ENCODE measurements at regions not wholly inside any gene's neighbourhood (a gene's known extent, or its start where the extent isn't known, plus 50 kb on each side); places are given as distances from the start of the nearest gene placed in this dataset.
"Not testable (repeated sequence)": the region's sequence is repeated elsewhere in the genome, so short reads cannot be mapped to it uniquely, and the experiment has no call there.

DNA sequence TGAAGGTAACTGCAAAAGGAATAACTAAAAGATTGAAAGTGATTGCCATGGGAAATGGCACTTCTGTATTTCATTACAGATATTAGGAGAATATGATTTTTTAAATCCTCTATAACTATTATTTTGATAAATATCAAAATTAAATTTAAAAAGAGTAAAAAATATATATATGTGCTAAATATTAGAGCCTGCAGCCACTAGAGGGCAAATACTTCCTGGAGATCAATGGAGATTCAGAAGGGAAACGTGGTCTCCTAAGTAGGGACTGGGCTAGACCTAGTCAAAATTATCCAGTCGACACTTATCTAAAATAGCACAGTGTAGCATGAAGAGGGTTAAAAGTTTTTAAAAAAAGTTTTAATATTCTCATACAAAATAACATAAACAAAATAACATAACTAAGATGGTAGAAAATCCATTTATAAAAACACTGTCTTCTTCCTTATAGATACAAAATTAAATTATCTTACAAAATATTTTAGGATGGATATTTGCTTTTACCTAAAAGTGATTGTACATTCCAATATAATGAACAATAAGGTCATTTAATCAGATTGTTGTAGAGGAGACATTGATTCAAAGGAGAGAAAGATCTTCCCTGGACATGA, 434.3 kb downstream of the MDFIC start:
- DNase-seq (ENCODE audit: low read depth), result no peak

DNA sequence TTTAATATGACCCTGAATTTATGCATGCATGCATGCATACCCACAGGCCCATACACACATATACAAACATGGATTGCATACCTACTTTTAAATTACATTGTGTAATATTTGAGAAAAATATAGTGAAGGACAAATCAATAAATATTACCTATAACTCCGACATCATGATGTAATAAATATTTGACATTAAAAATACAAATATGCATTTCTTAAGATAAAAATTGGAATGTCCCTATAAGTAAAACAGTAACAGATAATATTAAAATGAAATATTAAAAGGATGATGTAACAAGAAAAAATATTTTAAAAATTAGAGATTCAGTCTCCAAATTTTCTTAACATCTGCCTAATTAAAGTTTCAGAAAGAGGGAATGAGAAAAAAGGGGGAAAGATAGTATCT, 433.0 kb downstream of the MDFIC start:
- in situ Hi-C loops (cut with HindIII; ENCODE audit: low pct_unique_long_range_greater_than_20kb, low sequenced_read_pairs), result no loop called here
- no peak for DNase-seq (ENCODE audit: low read depth)

More for the DNA sequence above, 434.3 kb downstream of the MDFIC start:
- in situ Hi-C loops (cut with HindIII; ENCODE audit: low pct_unique_long_range_greater_than_20kb, low sequenced_read_pairs), result no loop called here

DNA sequence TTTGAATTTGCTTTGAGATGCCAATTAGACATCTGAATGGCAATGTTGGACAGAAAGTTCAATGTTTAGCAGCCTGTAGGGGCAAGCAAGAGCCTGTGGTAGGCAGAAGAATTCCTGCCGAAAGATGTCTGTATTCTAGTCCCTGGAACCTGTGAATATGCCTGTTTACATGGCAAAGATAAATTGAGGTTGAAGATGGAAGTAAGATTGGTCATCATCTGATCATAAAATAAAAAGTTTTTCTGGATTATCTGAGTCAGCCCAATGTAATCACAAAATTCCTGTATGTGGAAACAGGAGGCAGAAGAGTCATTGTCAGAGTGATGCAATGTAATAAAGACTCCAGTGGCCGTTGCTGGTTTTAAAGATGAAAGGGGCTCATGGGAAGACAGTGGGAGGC, 430.5 kb downstream of the MDFIC start:
- in situ Hi-C loops (cut with HindIII; ENCODE audit: low pct_unique_long_range_greater_than_20kb, low sequenced_read_pairs), result no loop called here
- DNase-seq (ENCODE audit: low read depth), result no peak

DNA sequence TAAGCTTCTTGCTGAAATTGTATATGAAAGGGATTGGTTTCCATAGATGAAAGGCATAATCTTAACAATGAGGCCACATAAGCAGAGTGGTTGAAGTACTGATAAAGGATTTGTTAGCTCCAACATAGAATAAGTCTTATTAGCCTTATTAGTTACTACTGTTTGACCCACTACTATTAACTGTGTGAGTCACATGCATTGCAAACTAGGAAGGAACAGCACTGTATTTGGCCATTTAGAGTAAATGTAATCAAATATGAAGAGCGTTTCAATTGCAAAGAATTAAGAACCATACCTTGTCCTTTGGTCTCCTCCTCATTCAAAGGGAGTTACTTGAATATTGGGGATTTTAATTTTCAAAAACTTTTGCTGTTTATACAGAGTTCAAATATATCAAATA, 428.9 kb downstream of the MDFIC start:
- DNase-seq (ENCODE audit: low read depth), result no peak
- in situ Hi-C loops (cut with HindIII; ENCODE audit: low pct_unique_long_range_greater_than_20kb, low sequenced_read_pairs), result no loop called here

DNA sequence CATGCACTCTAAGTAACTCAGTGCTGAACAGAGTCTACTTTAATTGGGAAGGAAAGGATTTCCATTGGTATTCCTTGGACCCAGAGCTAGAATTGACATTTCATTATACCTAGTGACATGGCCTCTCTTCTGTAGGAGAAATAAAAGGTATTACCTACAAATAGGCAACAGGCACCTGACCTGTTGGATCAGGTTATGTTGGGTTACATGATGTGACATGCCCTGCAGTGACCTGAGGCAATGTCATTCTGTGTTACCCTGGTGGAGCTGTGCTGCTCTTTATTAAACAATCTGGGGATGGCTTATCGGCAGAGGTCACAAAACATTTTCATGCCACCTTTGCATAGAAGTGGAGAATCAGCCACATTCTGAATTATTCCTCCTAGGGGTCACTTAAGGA, 427.7 kb downstream of the MDFIC start:
- in situ Hi-C loops (cut with HindIII; ENCODE audit: low pct_unique_long_range_greater_than_20kb, low sequenced_read_pairs), result no loop called here

DNA sequence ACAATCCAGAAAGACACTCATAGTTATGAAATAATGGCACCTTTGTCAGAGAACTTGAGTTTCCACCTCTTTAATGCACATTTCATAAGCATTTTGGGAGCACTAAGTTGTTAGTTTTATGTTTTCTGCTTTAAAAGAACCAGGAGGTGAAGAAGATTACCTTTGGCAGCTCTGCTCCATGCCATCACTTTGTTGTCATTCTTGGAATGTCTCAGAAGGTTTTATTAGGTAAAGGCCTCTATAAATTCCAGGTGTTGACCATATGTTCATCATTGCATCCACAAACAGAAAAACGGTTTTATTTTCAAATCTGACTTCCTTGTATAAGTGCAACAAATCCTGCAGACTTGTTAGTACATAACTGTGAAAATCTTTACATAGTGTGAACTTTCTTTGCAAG, 424.8 kb downstream of the MDFIC start:
- no peak for DNase-seq (ENCODE audit: low read depth)
- in situ Hi-C loops (cut with HindIII; ENCODE audit: low pct_unique_long_range_greater_than_20kb, low sequenced_read_pairs), result no loop called here

More for the DNA sequence above, 427.7 kb downstream of the MDFIC start:
- no peak for DNase-seq (ENCODE audit: low read depth)

DNA sequence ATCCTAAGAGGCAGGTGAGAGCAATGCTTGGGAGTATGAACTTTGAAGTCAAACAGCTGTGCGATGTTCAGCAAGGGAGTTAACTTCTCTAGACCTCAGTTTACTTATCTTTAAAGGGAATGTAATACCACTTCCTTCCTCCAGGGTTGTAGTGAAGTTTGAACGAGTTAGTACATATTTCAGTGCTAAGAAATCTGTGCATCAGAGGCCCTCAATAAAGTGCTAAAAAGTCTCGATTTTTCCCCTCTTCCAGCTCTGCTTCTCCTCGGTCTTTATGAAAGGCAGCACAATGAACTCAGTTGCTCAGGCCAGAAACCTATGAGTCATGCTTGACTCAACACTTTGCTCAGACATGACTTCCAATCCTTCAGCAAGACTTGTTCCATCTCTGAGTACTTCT, 418.9 kb downstream of the MDFIC start:
- DNase-seq (ENCODE audit: low read depth), result peak; percentile 27
- in situ Hi-C loops (cut with HindIII; ENCODE audit: low pct_unique_long_range_greater_than_20kb, low sequenced_read_pairs), result no loop called here

DNA sequence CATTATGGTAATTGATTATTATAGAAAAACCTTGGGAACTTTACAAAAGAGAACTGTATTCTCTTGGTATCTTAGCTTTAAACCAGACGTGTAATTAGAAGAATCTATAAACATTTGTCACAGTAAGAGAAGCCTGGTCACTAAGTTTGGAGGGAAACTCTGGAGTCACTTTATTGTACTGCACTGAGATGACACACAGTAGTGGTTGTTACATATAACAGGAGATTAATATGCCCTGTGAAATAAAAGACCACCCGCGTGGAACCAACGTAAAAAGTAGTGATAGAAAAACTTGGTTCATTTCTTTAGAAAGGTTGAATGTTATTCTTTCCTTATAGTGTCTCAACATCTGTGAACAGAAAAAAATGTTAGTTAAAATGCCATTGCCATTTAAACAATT, 416.1 kb downstream of the MDFIC start:
- in situ Hi-C loops (cut with HindIII; ENCODE audit: low pct_unique_long_range_greater_than_20kb, low sequenced_read_pairs), result no loop called here

DNA sequence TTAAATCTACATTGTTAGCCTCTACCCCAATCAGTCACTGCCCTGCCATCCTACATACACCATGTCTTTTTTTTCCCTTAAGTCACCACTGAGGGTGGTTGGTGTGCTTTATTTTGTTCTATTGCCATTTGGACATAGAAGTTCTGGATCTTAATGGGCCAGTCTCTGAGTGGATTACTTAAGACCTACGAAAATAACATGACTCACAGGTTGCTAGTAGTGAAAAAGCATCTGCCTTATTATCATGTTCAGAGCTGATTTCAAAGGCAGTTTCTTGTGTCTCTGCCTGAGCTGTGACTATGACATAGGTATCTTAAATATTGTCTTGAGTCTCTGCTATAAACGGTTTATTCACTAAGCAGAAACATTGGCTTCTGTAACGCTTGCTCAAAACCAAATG, 410.8 kb downstream of the MDFIC start:
- DNase-seq (ENCODE audit: low read depth), result no peak

More for the DNA sequence above, 416.1 kb downstream of the MDFIC start:
- no peak for DNase-seq (ENCODE audit: low read depth)

DNA sequence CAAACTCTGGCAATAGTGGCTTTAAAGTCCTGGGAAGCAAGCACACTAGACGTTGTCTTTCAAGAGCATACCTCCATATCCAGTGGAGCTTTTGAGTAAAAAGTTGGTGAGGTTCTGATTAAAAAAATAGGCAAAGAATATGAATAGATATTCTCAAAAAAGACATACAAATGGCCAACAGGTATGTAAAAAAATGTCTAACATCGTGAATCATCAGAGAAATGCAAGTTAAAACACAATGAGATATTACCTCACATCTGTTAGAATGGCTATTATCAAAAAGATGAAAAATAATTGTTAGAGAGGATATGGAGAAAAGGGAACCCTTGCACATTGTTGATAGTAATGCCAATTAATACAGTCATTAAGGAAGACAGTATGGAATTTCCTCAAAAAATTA, 407.1 kb downstream of the MDFIC start:
- in situ Hi-C loops (cut with HindIII; ENCODE audit: low pct_unique_long_range_greater_than_20kb, low sequenced_read_pairs), result no loop called here
- DNase-seq (ENCODE audit: low read depth), result no peak

More for the DNA sequence above, 410.8 kb downstream of the MDFIC start:
- in situ Hi-C loops (cut with HindIII; ENCODE audit: low pct_unique_long_range_greater_than_20kb, low sequenced_read_pairs), result no loop called here

DNA sequence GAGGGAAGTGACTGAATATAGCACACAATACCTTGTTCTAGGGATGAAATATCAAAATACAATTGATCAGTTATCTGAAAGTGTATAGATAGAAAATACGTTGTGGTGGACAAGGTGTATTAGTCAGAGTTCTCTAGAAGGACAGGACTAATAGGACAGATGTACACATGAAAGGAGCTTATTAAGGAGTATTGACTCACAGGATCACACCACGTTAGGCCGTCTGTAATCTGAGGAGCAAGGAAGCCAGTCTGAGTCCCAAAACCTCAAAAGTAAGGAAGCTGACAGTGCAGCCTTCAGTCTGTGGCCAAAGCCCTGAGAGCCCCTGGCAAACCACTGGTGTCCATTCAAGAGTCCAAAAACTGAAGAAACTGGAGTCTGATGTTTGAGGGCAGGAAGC, 406.1 kb downstream of the MDFIC start:
- in situ Hi-C loops (cut with HindIII; ENCODE audit: low pct_unique_long_range_greater_than_20kb, low sequenced_read_pairs), result no loop called here
- DNase-seq (ENCODE audit: low read depth), result no peak

DNA sequence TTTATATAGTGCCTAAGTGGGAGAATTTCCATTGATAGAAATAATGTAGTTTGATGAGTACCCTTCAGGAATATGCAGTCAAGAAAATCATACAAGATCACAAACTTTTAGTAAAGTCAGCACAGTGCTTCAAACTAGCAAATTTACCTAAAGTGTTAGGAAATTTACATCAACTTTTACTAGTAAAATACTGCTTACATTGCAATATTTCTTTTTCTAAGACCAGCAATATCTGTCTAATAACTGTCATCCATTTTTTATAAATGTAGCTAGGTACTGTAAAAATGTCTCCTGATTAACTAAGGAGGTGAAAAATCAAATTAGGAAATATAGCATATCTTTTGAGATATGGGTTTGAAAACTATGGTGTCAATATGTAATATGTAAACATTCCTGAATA, 405.4 kb downstream of the MDFIC start:
- in situ Hi-C loops (cut with HindIII; ENCODE audit: low pct_unique_long_range_greater_than_20kb, low sequenced_read_pairs), result no loop called here

DNA sequence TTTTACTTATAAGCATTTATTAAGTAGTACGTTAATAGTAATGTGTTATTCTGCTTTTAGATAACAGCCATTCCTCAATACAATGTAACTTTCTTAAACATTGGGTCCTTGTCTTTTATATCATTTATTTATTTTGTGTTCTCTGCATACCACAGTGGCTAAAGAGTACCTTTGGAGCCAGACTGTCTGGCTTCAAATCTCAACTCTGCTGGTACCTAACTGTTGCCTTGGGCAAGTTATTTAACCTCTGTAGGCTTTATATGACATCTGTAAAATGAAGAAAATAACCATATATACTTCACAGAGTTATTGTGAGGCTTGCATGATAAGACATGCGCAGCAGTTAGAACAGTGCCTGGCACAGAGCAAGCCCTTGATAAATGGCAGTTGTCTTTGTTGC, 397.6 kb downstream of the MDFIC start:
- no peak for DNase-seq (ENCODE audit: low read depth)
- in situ Hi-C loops (cut with HindIII; ENCODE audit: low pct_unique_long_range_greater_than_20kb, low sequenced_read_pairs), result no loop called here

More for the DNA sequence above, 405.4 kb downstream of the MDFIC start:
- DNase-seq (ENCODE audit: low read depth), result no peak

DNA sequence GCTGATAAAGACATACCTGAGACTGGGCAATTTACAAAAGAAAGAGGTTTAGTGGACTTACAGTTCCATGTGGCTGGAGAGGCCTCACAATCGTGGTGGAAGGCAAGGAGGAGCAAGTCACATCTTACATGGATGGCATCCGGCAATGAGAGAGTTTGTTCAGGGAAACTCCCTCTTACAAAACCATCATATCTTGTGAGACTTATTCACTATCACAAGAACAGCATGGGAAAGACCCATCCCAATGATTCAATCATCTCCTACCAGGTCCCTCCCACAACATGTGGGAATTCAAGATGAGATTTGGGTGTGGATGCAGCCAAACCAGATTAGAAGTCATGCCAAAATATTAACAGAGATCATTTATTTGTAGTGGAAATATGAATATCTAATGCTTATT, 388.4 kb downstream of the MDFIC start:
- in situ Hi-C loops (cut with HindIII; ENCODE audit: low pct_unique_long_range_greater_than_20kb, low sequenced_read_pairs); DNase-seq (ENCODE audit: low read depth): not testable (repeated sequence)

DNA sequence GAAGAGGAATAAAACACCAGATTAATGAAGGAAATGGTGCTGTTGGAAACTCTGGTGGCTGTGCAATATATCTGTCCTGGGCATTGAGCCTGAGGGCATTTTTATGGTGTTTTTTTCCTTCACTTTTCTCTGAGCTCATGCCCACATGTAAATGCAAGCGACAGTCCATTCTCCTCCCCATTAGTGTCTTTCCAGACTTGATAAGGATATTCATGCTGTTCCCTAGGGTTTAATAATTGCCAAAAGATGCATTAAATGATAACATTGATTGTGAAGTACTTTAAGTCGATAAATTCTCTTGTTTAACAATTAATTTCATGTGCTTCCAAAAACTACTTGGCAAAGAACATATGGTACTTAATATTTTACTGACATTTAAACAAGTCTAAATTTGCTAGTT, 384.7 kb downstream of the MDFIC start:
- DNase-seq (ENCODE audit: low read depth), result no peak
- in situ Hi-C loops (cut with HindIII; ENCODE audit: low pct_unique_long_range_greater_than_20kb, low sequenced_read_pairs), result no loop called here

DNA sequence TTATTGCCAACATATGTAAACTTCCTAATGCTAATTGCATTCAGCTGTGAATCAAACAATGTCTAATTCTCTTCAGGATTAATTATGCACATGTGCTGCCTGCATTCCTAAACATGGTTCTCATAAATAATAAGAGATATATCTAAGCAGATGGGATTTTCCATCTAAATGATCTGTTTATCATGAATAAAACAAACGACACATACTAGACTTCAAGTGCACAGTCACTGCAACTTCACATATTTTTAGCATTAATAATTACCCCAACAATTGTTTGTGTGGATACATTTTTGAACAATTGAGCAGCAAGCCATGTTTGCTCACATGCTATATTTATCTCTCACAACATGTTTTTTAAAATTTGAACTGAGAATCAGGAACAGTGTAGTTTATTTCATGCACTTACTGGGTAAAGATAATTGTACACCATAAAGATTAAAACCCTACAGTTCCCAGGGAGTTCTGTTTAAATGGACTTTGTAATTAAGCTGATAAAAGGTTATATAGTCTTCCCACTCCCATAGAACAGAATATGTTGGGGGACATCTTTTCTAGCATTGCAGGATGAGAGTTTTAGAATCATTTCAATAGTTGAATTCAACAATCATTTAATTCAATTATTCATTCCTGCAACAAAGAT, 378.5 kb downstream of the MDFIC start:
- DNase-seq (ENCODE audit: low read depth), result no peak
- in situ Hi-C loops (cut with HindIII; ENCODE audit: low pct_unique_long_range_greater_than_20kb, low sequenced_read_pairs), result no loop called here

DNA sequence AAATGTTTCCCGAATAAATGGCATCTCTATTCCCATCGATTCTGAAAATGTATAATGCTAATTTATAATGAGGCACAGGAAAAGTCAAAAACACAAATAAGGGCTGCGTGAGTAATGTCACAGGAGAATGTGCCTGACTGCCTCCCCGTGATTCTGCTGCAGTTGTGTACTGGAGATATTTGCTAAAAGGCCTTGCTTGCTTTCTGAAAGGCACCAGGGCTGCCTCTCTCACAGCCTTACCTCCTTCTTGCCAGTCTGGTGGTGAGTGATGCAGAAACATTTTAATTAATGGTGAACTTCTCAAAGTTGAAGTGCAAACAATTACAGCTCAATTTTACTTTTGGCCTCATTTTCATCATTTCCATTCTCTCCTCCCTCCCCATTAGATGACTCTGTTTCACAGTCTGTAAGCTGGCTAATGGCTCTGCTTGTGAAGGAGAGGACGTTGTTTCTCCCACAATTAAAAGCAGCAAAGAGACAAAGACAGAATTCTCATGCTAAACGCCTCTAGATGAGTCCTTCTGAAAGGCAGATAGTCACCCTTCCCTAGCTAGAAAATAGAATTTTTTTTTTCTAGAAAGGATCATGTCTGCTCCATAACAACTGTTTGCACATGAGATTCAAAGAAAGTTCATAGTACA, 377.6 kb downstream of the MDFIC start:
- DNase-seq (ENCODE audit: low read depth), result peak; percentile 2
- in situ Hi-C loops (cut with HindIII; ENCODE audit: low pct_unique_long_range_greater_than_20kb, low sequenced_read_pairs), result no loop called here

DNA sequence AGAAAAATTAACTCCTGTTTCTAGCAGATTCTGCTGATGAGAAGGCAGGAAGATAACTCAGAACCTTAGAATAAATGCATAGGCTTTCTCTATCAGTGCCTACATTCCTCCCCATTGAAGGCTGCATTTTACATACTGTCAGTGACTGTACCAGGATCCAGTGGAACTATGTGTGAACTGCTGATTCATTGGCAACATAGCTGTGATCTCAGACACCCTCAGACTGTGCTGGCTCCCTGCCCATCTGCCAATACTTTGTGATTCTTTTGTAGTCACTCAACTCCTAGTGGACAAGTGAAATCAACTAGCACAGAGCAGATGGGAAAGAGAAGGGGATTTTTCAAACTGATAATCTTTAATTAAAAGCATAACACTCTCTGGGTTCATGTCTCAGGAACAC, 375.8 kb downstream of the MDFIC start:
- in situ Hi-C loops (cut with HindIII; ENCODE audit: low pct_unique_long_range_greater_than_20kb, low sequenced_read_pairs), result no loop called here
- DNase-seq (ENCODE audit: low read depth), result peak; percentile 67

DNA sequence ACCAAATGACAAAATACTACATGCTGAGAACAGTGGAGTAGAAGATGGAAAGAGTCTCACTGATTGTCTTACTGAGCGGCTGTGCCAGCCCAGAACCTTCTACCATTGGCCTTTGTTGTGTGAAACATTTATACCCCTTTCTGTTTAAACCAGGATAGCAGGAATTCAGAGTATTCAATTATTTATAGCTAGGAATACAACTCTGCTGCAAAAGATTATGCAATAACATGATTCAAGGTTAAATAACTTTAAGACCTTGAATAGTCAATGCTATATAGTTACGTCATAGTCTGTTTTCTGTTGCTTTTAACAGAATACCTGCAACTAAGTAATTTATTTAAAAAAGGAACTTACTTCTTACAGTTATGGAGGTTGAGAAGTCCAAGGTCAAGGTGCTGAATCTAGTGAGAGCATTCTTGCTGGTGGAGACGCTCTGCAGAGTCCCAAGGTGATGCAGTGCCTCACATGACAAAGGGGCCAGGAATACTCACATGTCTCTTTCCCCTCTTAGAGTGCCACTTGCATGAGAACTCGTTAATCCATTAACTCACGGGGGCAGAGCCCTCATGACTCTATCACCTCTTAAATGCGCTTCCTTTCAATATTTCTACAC, 371.8 kb downstream of the MDFIC start:
- in situ Hi-C loops (cut with HindIII; ENCODE audit: low pct_unique_long_range_greater_than_20kb, low sequenced_read_pairs), result no loop called here
- DNase-seq (ENCODE audit: low read depth), result no peak
